HCT116 (cell line): ENCODE measurements at regions not wholly inside any gene's neighbourhood (a gene's known extent, or its start where the extent isn't known, plus 50 kb on each side); places are given as distances from the start of the nearest gene placed in this dataset.

ENCODE experiments used
- ATAC-seq: fragments of 200-7000 bp; cut with Tn5 transposase; 2 replicates; pipeline ENCODE4 v1.9.1; 2020; ENCODE audit warnings: mild to moderate bottlenecking, moderate library complexity
- BruUV-seq: library from RNA; stranded (reverse); fragments of 400-500 nt; replicated peaks from 2 replicates; lab custom pipeline; 2021; lab: Mats Ljungman, UMichigan
- CTCF ChIA-PET: fragments of 300-600 bp; sonication (Branson Sonifier 250); formaldehyde crosslinking; loops from one replicate; lab custom pipeline; 2021; ENCODE audit warnings: antibody characterized with exemption; lab: Charles Lee
- POLR2A ChIA-PET: fragments of 300-600, 350-600 bp; sonication (Branson Sonifier 250); formaldehyde crosslinking; loops from one replicate; lab custom pipeline; 2021; ENCODE audit warnings: antibody characterized with exemption; lab: Charles Lee
- RAD21 ChIA-PET, 2 experiments: fragments of 300-600 bp; sonication (Branson Sonifier 250); formaldehyde crosslinking; loops; one replicate each; lab custom pipeline; 2023; ENCODE audit warnings: low total read pairs in 2 of 2; ENCODE audit not compliant: uncharacterized antibody in 2 of 2, unreplicated experiment in 2 of 2, low non-redundant PET in 1 of 2; lab: Charles Lee
- DNase-seq: peaks from one replicate; pipeline ENCODE4 v3.0.0-alpha.2; 2010; ENCODE audit warnings: low read depth, low spot score
- H2AFZ ChIP-seq: fragments of 200-600 bp; shearing (Covaris generic), sonication (generic); 2 replicates; pipeline ENCODE4 v1.6.1; 2017; ENCODE audit warnings: low read depth, mixed run types, mixed read lengths, antibody characterized with exemption, low read length; ENCODE audit not compliant: poor library complexity, severe bottlenecking
- H3K27ac ChIP-seq: 2 replicates; pipeline ENCODE4 v1.5.1; 2012; ENCODE audit warnings: low read depth, low read length
- H3K27me3 ChIP-seq: fragments of 200-600 bp; sonication (generic); 2 replicates; pipeline ENCODE4 v1.6.1; 2016; ENCODE audit warnings: mixed run types, low read length, mixed read lengths; ENCODE audit not compliant: insufficient read depth
- H3K36me3 ChIP-seq, 2 experiments: fragments of 200-500 bp in 1 of 2; fragments of 200-600 bp in 1 of 2; sonication (Bioruptor generic) in 1 of 2; sonication (generic) in 1 of 2; 2 replicates each; pipeline versions ENCODE4 v1.5.1 to v1.6.1; 2014 to 2016; ENCODE audit warnings: low read length in 2 of 2, inconsistent platforms in 1 of 2, mixed read lengths in 1 of 2, mixed run types in 1 of 2; ENCODE audit not compliant: insufficient read depth in 2 of 2, control insufficient read depth in 1 of 2
- H3K4me1 ChIP-seq, 2 experiments: fragments of 200-600 bp in 1 of 2; sonication (generic) in 1 of 2; 2 replicates each; pipeline versions ENCODE4 v1.5.1 to v1.6.1; 2012 to 2017; ENCODE audit warnings: low read length in 2 of 2, inconsistent platforms in 1 of 2, mild to moderate bottlenecking in 1 of 2, mixed read lengths in 1 of 2, mixed run types in 1 of 2, moderate library complexity in 1 of 2; ENCODE audit not compliant: insufficient read depth in 2 of 2, control insufficient read depth in 1 of 2
- H3K4me2 ChIP-seq: fragments of 200-600 bp; sonication (generic); 2 replicates; pipeline ENCODE4 v1.6.1; 2017; ENCODE audit warnings: mixed run types, low read length, mixed read lengths
- H3K4me3 ChIP-seq, 2 experiments: fragments of 200-600 bp in 1 of 2; sonication (generic) in 1 of 2; replicated peaks in 1 of 2; 2 replicates each; pipeline ENCODE4 v1.5.1; 2011 to 2016; ENCODE audit warnings: low read length in 2 of 2, control low read depth in 1 of 2, low read depth in 1 of 2, mild to moderate bottlenecking in 1 of 2, mixed read lengths in 1 of 2, mixed run types in 1 of 2
- H3K79me2 ChIP-seq: fragments of 200-600 bp; sonication (generic); 2 replicates; pipeline ENCODE4 v1.6.1; 2017; ENCODE audit warnings: mild to moderate bottlenecking, mixed run types, low read length, moderate library complexity, mixed read lengths; ENCODE audit not compliant: insufficient read depth
- H3K9ac ChIP-seq: fragments of 200-600 bp; sonication (generic); 2 replicates; pipeline ENCODE4 v1.6.1; 2016; ENCODE audit warnings: low read length, mixed read lengths
- H3K9me2 ChIP-seq: fragments of 200-600 bp; sonication (generic), shearing (Covaris generic); 2 replicates; pipeline ENCODE4 v1.6.1; 2017; ENCODE audit warnings: mixed run types, mild to moderate bottlenecking, moderate library complexity; ENCODE audit not compliant: insufficient read depth
- H3K9me3 ChIP-seq, 2 experiments: fragments of 200-500 bp in 1 of 2; fragments of 200-600 bp in 1 of 2; sonication (Bioruptor generic) in 1 of 2; sonication (generic) in 1 of 2; 2 replicates each; pipeline ENCODE4 v1.6.1; 2014 to 2017; ENCODE audit warnings: low read length in 2 of 2, mixed read lengths in 2 of 2, inconsistent platforms in 1 of 2, low read depth in 1 of 2, mild to moderate bottlenecking in 1 of 2, mixed run types in 1 of 2, moderate library complexity in 1 of 2; ENCODE audit not compliant: control insufficient read depth in 1 of 2, insufficient read depth in 1 of 2
- H4K20me1 ChIP-seq: fragments of 200-600 bp; sonication (generic), shearing (Covaris generic); 2 replicates; pipeline ENCODE4 v1.6.1; 2017; ENCODE audit warnings: mixed run types, mild to moderate bottlenecking, moderate library complexity; ENCODE audit not compliant: insufficient read depth
- CBX3 ChIP-seq: IDR thresholded peaks from 2 replicates; pipeline ENCODE4 v1.6.1; 2012; ENCODE audit warnings: low read depth
- EGR1 ChIP-seq: IDR thresholded peaks from 2 replicates; pipeline ENCODE4 v1.6.1; 2012; ENCODE audit warnings: low read depth
- ELF1 ChIP-seq: IDR thresholded peaks from 2 replicates; pipeline ENCODE4 v1.6.1; 2012; ENCODE audit warnings: low read depth, borderline replicate concordance
- EZH2phosphoT487 ChIP-seq: fragments of 200-600 bp; IDR thresholded peaks from 2 replicates; pipeline ENCODE4 v1.6.1; 2018; ENCODE audit warnings: antibody characterized with exemption, borderline replicate concordance
- POLR2A ChIP-seq: IDR thresholded peaks from 2 replicates; pipeline ENCODE4 v1.7.0; 2011; ENCODE audit warnings: borderline replicate concordance; ENCODE audit not compliant: insufficient read depth, insufficient read length; ENCODE audit errors: extremely low read depth
- SP1 ChIP-seq: IDR thresholded peaks from 2 replicates; pipeline ENCODE4 v1.6.1; 2012; ENCODE audit warnings: low read depth
- intact Hi-C: fragments of 100-400 bp; cut with micrococcal nuclease; formaldehyde crosslinking; loops from 2 replicates; pipeline ENCODE4 v1.10.0; 2022
- TF ChIP-seq, protein P1 (sequence below): IDR thresholded peaks from 2 replicates; pipeline ENCODE4 v1.6.1; 2011; ENCODE audit warnings: mild to moderate bottlenecking, low read length, moderate library complexity; ENCODE audit not compliant: insufficient replicate concordance; ENCODE audit errors: extremely low read depth
- TF ChIP-seq, protein P2 (sequence below): IDR thresholded peaks from 2 replicates; pipeline ENCODE4 v1.6.1; 2012

DNA sequence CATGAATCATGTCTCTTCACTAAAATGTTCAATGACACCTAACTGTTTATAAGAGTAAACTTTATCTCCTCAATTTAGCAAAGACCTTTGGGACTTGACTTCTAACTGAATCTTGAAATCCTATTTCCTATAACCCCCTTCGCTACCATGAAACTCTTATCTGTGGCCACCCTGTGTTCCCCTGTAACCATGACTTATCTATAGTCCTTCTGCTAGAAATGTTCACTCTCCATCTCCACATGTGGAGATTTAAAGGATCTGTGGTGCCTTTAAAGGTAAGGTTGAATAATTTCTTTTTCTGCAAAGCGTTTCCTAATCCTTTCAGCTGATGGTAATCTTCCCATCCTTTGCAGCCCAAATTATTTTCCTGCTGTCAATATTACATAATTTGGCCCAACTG is 436.3 kb upstream of the RUNX1 start:
- H3K79me2 ChIP-seq = no peaks in the 10 kb centered on the region
- H3K9me2 ChIP-seq = no peaks in the 10 kb centered on the region
- no peak overlapping the region for H3K4me2 ChIP-seq
- ATAC-seq (no peak), DNase-seq (no peak)
- H3K9ac ChIP-seq = no peak overlapping the region
- no peaks in the 10 kb centered on the region for H3K4me1 ChIP-seq
- H3K27ac ChIP-seq = no peak overlapping the region
- ChIA-PET POLR2A (interaction anchor here (0.5 kb wide), 1 partner anchor 795 kb away, joined by 3 read pairs; no protein-coding TSS in a partner anchor), CTCF (no interaction called here), RAD21 (no interaction called here)
- no peak overlapping the region for H3K4me3 ChIP-seq
- BruUV-seq = no TSS peak
- H3K36me3 ChIP-seq = no peaks in the 10 kb centered on the region
- intact Hi-C loops = no loop called here
- no peak overlapping the region for H2AFZ ChIP-seq
- TF ChIP-seq, protein P1, sequence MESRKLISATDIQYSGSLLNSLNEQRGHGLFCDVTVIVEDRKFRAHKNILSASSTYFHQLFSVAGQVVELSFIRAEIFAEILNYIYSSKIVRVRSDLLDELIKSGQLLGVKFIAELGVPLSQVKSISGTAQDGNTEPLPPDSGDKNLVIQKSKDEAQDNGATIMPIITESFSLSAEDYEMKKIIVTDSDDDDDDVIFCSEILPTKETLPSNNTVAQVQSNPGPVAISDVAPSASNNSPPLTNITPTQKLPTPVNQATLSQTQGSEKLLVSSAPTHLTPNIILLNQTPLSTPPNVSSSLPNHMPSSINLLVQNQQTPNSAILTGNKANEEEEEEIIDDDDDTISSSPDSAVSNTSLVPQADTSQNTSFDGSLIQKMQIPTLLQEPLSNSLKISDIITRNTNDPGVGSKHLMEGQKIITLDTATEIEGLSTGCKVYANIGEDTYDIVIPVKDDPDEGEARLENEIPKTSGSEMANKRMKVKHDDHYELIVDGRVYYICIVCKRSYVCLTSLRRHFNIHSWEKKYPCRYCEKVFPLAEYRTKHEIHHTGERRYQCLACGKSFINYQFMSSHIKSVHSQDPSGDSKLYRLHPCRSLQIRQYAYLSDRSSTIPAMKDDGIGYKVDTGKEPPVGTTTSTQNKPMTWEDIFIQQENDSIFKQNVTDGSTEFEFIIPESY = no peak
- H3K27me3 ChIP-seq = no peaks in the 10 kb centered on the region
- H3K9me3 ChIP-seq = no peaks in the 10 kb centered on the region
- no peaks in the 10 kb centered on the region for H4K20me1 ChIP-seq

DNA sequence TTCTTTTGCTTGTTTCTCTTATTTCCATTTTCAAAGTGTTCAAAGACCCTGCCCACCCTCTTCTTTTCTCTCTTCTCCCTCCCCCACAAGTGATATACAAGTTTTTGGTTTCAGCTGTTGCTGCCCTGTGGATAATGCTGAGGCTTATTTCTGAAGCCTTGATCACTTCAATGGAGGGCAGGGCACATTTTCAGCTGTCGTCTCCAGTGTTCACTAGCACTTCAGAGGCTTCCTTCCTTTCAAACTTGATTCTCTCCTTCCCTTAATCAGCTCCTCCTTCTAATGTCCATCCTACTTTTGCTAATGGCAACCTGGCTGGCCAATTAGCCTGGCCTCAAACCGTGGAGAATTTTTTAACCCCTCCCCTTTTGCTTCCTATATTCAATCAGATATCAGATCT is 435.7 kb upstream of the RUNX1 start:
- intact Hi-C loops = no loop called here
- Histone ChIP-seq H3K79me2 (no peaks in the 10 kb centered on the region), H3K9ac (no peak overlapping the region), H3K27me3 (no peaks in the 10 kb centered on the region), H3K4me1 (no peaks in the 10 kb centered on the region), H3K27ac (no peak overlapping the region), H3K4me3 (no peak overlapping the region), H3K9me3 (no peaks in the 10 kb centered on the region), H3K4me2 (no peak overlapping the region), H3K9me2 (no peaks in the 10 kb centered on the region), H3K36me3 (no peaks in the 10 kb centered on the region), H4K20me1 (no peaks in the 10 kb centered on the region), H2AFZ (no peak overlapping the region)
- TF ChIP-seq EGR1 (no peak), POLR2A (no peak), ELF1 (no peak), SP1 (no peak), EZH2phosphoT487 (no peak), CBX3 (no peak)
- TF ChIP-seq, protein P2, sequence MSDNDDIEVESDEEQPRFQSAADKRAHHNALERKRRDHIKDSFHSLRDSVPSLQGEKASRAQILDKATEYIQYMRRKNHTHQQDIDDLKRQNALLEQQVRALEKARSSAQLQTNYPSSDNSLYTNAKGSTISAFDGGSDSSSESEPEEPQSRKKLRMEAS = no peak
- RAD21 ChIA-PET = no interaction called here
- BruUV-seq = no TSS peak
- no peak for ATAC-seq
- CTCF ChIA-PET = no interaction called here
- POLR2A ChIA-PET = no interaction called here
- no peak for DNase-seq
